GM18517 (cell line): ENCODE measurements at regions not wholly inside any gene's neighbourhood (a gene's known extent, or its start where the extent isn't known, plus 50 kb on each side); places are given as distances from the start of the nearest gene placed in this dataset.

Experiments used
- ATAC-seq: cut with Tn5 transposase; IDR thresholded peaks from one replicate; pipeline ENCODE4 v1.9.1; 2021; ENCODE audit warnings: mild to moderate bottlenecking, moderate library complexity; ENCODE audit not compliant: unreplicated experiment

GRCh38 chr11:39145346-39145745 is 2314.1 kb downstream of the LRRC4C start:
- no peak for ATAC-seq

- ATAC-seq, result no peak
Observed at GRCh38 chr11:39144351-39145130, 2314.9 kb downstream of the LRRC4C start.

GRCh38 chr11:39139581-39139980 is 2319.9 kb downstream of the LRRC4C start:
- ATAC-seq, result no peak

GRCh38 chr11:39120890-39121289 is 2338.6 kb downstream of the LRRC4C start:
- ATAC-seq, result no peak

GRCh38 chr11:39113606-39114005 is 2345.8 kb downstream of the LRRC4C start:
- no peak for ATAC-seq

- ATAC-seq, result no peak
Observed at GRCh38 chr11:39102236-39102635, 2357.2 kb downstream of the LRRC4C start.

- ATAC-seq, result no peak
Observed at GRCh38 chr11:39078465-39078864, 2381.0 kb downstream of the LRRC4C start.

GRCh38 chr11:39037611-39038010 is 2421.8 kb downstream of the LRRC4C start:
- ATAC-seq, result no peak

- ATAC-seq, result no peak
Observed at GRCh38 chr11:39036021-39036420, 2423.4 kb downstream of the LRRC4C start.

GRCh38 chr11:39021539-39021938 is 2423.5 kb upstream of the RAG2 start:
- no peak for ATAC-seq

- no peak for ATAC-seq
Observed at GRCh38 chr11:39011797-39012196, 2413.8 kb upstream of the RAG2 start.

GRCh38 chr11:38990841-38991240 is 2392.8 kb upstream of the RAG2 start:
- no peak for ATAC-seq

- ATAC-seq, result no peak
Observed at GRCh38 chr11:38990139-38990538, 2392.1 kb upstream of the RAG2 start.

- no peak for ATAC-seq
Observed at GRCh38 chr11:38988908-38989307, 2390.9 kb upstream of the RAG2 start.

- no peak for ATAC-seq
Observed at GRCh38 chr11:38972220-38972619, 2374.2 kb upstream of the RAG2 start.

- no peak for ATAC-seq
Observed at GRCh38 chr11:38971141-38971540, 2373.1 kb upstream of the RAG2 start.

GRCh38 chr11:38968951-38969350 is 2370.9 kb upstream of the RAG2 start:
- no peak for ATAC-seq

- no peak for ATAC-seq
Observed at GRCh38 chr11:38952698-38953097, 2354.7 kb upstream of the RAG2 start.

GRCh38 chr11:38950867-38951266 is 2352.8 kb upstream of the RAG2 start:
- ATAC-seq, result no peak

- ATAC-seq, result no peak
Observed at GRCh38 chr11:38948392-38948791, 2350.4 kb upstream of the RAG2 start.

GRCh38 chr11:38937709-38938108 is 2339.7 kb upstream of the RAG2 start:
- no peak for ATAC-seq

- ATAC-seq, result no peak
Observed at GRCh38 chr11:38935941-38936340, 2337.9 kb upstream of the RAG2 start.

GRCh38 chr11:38927993-38928392 is 2330.0 kb upstream of the RAG2 start:
- ATAC-seq, result no peak
